DMS153 (cell line): ENCODE measurements at regions not wholly inside any gene's neighbourhood (a gene's known extent, or its start where the extent isn't known, plus 50 kb on each side); places are given as distances from the start of the nearest gene placed in this dataset.

Source experiments
- DNase-seq: peaks from one replicate; lab custom pipeline; 2025; lab: John Stamatoyannopoulos, UW

DNA sequence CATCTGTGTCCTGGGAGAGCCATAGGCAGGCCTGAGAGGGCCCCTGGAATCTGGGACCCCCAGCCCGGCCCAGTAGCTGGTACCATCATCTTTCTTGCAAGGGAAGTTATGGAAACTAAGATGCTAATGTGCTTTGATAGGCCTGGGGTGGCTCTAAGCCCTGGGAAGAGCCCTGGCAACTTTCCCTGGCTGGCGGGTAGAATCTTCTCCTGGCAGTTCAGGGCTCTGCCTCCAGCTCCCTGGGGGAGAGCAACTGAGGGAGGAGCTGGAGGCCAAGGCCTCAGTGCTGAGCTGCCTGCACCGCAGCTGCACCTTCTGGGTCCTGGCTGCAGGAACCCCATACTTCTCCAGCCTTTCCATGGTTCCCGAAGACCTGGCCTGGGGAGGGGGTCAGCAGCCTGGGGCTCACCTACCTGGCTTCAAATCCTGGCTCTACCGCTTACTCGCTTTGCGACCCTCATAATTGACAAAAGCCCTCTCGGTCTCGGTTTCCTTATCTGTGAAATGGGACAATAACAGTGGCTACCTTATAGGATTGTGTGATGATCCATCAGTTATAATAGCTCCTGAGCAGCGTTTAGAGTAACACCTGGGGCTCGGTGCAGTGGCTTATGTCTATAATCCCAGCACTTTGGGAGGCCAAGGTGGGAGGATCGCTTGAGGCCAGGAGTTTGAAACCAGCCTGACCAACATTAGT lies 333.7 kb downstream of the SEC14L1 start:
- DNase-seq = no peak

DNA sequence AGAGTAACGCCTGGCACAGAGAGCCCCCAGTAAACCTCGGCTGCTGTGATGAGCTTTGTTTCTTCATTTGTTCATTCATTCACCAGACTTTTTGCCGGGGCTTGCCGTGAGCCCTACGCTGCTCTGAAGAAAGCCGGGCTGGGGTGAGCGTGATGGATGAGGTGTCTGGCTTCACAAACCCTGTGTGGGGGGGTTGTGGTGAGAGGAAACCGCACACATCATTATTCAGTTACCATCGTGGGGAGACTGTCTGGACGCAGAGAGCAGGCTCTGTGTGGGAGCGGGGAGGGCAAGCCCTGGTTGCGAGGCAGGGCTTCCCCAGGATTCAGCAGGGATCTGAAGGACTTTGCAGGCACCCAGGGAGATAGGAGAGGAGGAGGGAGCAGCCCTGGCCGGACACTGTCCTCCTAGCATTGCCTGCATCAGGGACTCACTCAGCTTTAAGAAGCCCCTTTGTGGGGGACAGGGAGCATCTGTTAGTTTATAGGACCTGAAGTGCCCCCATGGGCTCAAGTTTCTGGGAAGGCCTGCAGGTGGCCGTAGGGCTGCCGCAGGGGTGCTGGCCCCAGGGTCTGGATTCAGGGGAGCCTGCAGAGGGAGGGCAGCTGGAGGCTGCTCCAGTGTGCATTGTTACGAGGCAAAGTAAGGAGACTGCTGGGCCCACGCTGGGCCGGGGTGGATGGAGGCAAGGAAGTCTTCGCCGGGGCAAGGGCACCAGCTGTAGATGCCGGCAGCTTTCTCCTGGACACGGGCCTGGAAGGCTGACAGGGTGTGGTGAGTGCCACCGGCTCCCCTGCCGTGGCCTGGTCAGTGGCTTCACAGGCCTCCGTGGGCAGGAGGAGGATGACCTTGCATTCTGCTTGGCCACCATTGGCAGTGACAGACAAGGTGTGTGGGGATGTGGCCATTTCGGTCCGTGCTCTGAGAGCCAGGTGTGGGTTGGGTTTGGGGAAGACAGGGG lies 334.5 kb downstream of the SEC14L1 start:
- DNase-seq = no peak

DNA sequence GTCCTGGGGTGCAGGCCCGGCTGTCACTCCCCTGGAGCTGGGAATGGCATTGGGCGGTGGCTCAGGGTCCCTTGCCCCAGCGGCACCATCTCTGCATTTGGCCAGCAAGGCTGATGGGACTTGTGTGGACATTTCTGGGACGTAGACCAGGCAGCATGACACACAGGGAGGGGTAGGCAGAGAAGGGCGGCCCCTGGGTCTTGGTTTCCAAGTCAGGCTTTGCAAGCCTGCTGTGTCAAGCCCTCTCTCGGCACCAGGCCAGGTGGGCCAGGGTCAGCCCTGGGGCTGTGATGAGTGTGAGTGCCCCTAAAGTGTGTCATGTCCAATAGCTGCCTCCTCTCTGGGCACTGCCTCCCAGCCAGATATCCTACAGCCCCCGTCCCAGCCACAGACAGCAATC lies 335.2 kb downstream of the SEC14L1 start:
- no peak for DNase-seq

DNA sequence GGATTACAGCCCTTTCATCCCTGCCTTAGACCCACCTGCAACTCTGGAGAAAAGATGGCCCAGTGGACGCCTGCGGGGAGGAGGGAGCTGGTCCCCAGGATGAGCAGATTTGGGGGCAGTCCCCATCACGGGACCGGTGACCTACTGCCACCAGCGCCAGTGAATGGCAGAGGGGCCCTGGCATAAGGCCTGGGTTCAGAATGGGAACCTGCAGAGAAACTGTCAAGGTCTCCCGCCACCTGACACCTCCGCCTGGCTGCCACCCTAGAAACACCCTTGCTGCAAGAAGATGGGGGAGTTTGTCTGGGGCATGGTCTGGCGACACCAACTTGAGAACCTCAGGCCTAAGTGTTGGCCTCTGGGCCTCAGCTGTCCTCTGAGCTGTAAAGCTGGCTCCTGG lies 335.7 kb downstream of the SEC14L1 start:
- DNase-seq = no peak

DNA sequence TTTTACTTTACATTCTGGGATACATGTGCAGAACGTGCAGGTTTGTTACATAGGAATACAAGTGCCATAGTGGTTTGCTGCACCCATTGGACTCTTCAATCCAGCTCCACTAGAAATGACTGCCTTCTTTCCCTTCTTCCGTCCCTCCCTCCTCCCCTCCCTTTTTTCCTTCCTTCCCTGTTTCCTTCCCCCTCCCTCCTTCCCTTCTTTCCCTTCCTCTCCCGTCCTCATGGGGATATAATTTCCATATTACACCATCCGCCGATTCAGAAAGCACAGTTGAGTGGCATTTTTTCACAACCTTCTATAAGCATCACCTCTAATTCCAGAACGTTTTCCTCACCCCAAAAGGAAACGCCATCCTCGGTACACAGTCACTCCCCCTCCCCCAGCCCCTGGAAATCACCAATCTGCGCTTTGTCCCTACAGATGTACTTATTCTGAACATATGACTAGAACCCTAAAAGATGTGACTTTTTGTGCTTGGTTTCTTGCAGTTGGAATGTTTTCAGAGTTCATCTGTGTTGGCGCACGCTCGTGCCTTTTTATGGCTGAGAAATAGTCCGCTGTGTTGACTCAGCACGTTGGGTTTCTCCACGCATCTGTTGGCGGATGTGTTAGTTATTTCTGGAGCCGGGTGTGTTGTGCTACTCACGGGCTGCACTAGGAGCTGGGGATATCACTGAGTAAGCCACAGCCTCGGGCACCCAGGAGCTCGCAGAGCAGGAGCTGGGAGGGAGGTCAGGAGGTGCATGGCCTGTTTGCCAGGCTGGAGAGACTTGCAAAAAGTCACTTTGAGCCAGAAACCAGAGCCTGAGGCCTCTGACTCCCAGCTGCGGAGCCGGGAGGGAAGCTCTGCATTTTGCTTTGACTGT lies 336.4 kb downstream of the SEC14L1 start:
- DNase-seq = no peak

DNA sequence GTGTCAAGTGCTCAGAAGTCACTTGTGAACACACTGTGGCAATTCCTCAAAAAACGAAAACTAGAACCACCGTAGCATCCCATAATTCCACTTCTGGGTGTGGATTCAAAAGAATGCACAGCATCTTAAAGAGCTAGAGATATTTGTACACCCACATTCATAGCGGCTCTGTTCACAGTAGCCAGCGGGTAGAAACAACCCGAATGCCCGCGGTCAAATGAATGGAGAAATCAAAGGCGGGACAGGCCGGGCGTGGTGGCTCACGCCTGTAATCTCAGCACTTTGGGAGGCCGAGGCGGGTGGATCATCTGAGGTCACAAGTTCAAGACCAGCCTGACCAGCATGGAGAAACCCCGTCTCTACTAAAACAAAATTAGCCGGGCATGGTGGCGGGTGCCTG lies 337.5 kb downstream of the SEC14L1 start:
- DNase-seq = no peak

DNA sequence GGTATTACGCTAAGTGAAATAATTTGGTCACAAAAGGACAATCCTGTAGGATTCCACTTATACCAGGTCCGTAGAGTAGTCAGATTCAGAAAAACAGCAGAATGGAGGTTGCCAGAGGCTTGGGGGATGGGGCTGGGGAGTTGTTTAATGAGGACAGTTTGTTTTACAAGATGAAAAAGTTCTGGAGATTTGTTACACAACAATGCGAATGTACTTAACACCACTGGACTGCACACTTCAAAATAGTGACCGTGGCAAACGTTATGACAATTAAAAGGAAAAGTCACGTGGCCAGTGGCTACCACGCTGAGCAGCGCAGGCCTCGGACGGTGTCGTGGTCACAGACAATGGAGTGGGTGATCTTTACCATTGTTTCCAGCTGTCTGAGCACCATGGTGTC lies 338.1 kb downstream of the SEC14L1 start:
- DNase-seq = no peak

DNA sequence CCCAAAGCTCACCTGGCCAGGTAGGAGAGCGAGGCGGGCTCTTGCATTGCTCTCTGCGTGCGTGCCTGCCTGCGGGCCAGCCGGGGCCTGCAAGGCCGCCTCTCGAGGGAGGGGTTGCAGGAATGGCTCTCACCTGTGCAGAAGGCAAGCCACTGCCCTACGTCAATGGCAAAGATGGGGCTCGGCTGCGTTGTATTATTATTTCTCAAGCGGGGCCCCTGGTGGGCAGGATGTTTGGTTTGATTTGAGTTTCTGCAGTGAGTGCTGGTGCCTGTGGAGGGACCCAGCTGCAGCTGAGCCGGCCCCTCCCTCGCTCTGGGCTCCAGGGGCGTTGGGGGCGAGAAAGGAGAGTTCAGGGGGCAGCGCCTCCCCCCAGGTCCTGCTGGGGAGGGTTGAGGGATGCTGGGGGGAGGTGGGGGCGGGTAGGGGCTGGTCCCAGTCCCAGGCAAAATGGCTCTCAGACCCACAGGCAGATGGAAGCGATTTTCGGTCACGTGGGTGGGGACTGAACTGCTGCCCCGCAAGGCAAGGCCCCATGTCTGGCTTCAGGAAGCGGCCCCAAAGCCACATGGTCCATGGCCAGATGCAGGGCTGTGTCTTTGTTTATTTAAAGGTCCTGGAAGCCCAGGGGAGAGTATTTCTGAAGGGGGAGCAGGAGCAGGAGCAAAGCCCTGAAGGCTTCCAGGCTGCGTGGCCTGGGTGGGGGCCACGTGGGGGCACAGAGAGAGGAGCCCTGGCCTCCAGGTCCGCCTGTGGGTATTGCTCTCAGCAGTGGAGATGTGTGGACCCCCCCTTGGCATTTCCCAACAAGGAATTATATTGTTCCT lies 338.8 kb downstream of the SEC14L1 start:
- no peak for DNase-seq

DNA sequence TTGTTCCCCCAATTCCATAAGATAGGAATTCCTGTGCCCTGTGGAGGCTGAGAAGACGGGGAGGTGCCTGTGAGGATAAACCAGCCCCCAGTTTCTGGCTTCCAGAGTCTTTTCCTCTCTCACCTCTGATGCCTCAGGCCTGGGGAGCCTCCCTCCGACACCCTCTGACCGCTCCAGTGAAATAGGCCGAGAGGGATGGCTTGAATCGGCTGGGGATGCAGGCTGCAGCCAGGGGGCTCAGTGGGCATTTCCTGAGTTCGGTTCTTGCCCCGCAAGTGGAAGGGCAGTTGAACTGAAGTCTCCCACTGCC lies 339.4 kb downstream of the SEC14L1 start:
- no peak for DNase-seq

DNA sequence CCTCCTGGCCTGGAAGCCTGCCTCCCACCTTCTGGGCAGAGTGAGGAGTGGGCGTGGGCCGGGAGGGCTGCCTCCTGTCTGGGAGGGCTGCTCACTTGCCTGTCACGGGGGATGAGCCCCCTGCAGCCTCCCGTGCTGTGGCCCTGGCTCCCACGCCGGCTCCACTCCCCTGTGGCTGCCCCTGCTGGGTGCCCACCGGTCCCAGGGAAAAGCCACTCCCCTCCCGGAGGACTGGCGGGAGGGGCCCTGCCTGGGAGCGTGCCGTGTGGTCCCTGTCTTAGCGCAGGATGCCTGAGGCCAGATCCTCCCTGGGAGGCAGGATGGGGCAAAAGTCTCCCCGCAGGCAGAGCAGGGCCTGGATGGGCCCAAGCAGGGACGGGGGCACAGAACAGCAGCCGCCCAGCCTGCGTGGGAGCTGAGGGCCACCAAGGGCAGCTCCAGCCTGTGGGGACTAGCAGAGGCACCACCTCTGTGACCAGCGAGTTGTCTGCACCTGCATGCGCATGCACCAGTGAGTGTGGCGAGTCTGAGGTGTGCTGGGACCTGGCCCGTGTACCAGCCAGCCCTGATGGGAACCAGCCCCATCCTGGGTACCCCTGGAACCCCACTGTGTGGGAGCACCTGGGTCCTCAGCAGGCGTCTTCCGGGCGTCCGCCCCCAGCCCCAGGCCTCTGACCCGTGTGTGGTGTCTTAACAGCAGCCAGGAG lies 339.9 kb downstream of the SEC14L1 start:
- DNase-seq = no peak

DNA sequence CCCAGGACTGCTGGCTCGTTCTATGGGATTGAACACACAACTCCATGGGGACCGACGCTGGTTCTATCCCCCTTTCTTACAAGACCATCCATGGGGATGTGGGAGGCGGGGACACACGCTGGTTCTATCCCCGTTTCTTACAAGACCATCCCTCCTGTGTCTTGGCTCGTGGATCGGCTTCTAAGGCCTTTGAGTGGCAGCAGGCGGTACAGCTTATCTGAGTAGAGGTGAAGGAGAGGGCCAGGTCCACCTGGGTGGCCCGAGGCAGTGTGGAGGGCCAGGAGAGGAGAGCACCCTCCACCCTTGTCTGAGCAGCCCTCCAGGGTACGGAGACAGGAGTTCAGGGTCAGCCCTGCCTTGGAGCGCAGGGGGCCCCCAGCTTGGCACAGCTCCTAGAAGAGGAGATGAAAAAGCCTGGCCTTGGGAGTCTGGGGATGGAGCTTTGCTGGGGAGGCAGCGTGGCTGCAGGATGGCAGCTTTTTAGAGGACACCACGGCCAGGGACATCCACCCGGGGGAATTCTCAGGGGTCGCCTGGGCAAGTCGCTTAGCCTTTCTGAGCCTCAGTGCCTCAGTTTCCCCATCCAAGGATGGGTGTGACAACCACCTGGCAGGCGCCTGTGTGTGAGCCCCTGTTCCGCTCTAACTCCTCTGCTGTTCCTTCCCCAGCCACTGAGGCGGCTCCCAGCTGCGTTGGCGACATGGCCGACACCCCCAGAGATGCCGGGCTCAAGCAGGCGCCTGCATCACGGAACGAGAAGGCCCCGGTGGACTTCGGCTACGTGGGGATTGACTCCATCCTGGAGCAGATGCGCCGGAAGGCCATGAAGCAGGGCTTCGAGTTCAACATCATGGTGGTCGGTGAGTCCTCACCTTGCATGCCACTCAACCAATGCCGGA lies 341.0 kb downstream of the SEC14L1 start:
- DNase-seq = no peak

DNA sequence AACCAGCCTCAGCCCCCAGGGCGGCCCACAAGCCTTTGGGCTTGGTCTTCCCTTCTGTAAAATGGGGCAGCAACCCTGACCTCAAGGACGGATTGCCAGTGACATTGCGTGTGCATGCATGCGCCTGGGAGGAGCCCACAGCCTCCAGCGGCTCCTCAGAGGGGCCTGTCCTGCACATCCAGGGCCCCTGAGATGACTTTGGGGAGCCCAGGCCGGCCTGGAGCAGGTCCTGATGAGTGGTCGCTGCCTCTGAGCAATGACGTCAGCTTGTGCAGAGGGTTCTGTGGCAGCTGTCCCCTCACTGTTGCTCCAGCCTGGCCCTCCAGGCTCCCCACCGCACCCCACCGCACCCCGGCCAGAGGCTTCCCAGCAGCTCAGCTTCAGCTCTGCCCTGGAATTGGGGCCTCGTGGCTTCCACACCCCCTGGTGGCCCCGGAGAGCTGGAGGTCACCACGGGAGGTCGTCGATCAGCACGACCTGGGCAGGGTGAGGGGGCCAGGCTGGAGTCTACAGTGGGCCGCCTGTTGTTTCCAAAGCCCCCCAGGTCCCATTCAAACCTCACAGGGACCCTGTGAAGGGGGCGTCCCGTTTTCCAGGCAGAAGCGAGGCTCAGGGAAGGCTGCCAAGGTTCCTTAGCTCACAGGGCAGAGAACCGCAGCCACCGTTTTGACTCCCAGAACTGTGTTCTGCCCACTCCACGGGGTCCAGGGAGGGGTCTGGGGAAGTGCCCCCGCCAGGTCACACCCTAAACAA lies 341.8 kb downstream of the SEC14L1 start:
- DNase-seq = no peak

DNA sequence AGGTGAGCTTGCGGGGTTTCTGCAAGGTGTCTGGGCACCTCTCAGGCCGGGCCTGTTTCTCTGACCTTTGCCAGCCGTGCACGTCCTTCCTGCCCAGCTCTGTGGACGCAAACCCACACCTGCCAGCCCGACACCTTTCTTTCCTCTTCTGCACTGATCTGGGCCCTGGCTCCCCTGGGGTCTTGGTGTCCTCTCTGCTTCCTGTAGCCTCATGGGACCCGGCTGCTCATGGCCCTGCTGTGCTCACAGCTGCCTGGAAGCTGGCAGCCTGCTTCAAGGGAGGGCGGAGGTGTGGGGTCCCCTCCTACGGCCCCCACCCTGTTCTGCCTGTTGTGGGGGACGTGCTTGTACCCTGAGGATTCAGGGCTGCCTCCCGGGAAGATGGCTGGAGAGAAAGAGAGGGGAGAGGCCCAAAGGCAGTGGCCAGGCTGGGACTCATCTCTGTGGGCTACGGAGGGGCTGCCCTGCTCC lies 342.4 kb downstream of the SEC14L1 start:
- DNase-seq = no peak

DNA sequence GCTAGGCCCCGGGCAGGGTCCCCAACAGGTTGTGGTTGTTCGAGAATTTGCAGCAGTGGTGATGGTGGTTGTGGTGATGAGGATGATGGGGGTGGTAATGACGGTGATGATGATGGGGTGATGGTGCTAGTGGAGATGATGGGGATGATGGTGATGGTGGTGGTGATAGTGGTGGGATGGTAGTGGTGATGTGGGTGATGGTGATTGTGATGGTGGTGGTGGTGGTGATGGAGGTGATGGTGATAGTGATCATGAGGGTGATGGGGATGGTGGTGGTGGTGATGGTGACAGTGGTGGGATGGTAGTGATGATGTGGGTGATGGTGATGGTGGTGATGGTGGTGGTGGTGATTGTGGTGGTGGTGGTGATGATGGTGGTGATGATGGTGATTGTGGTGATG lies 343.3 kb downstream of the SEC14L1 start:
- DNase-seq = no peak

DNA sequence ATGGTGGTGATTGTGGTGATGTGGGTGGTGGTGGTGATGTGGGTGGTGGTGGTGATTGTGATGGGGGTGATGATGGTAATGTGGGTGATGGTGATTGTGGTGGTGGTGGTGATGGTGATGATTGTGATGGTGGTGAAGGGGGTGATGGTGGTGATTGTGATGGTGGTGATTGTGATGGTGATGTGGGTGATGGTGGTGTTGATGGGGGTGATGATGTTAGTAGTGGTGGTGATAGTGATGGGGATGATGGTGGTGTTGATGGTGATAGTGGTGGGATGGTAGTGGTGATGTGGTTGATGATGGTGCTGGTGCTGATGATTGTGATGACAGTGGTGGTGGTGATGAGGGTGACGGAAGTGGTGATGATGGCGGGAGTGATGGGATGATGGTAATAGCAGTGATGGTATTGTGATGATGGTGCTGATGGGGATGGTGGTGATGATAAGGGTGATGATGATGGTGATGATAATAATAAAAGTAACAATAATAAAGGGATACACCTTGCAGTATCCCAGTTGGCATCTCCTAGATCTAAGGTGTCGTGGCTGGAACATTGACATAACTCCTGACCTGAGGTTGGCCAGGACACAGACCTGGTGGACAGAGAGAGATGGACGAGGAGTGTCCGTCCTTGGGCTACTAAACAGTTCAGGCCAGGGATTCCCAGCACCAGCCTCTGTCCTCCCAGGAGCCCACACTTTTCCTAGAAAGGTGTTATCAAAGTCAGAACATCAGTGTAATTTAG lies 344.5 kb downstream of the SEC14L1 start:
- no peak for DNase-seq

DNA sequence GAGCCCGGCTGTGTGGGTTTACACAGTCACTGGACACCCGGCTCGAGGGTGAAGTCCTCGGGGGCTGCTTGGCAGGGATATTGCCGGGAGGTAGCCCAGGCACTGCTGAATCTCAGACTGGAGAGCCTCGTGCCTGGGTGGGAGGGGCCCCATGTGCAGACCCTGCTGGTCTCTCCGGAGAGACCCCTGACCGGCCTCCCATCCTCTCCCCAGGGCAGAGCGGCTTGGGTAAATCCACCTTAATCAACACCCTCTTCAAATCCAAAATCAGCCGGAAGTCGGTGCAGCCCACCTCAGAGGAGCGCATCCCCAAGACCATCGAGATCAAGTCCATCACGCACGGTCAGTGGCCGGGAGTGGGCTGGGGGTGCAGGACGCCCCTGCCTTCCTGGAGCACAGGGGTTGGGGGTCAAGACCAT lies 346.5 kb downstream of the SEC14L1 start:
- no peak for DNase-seq

DNA sequence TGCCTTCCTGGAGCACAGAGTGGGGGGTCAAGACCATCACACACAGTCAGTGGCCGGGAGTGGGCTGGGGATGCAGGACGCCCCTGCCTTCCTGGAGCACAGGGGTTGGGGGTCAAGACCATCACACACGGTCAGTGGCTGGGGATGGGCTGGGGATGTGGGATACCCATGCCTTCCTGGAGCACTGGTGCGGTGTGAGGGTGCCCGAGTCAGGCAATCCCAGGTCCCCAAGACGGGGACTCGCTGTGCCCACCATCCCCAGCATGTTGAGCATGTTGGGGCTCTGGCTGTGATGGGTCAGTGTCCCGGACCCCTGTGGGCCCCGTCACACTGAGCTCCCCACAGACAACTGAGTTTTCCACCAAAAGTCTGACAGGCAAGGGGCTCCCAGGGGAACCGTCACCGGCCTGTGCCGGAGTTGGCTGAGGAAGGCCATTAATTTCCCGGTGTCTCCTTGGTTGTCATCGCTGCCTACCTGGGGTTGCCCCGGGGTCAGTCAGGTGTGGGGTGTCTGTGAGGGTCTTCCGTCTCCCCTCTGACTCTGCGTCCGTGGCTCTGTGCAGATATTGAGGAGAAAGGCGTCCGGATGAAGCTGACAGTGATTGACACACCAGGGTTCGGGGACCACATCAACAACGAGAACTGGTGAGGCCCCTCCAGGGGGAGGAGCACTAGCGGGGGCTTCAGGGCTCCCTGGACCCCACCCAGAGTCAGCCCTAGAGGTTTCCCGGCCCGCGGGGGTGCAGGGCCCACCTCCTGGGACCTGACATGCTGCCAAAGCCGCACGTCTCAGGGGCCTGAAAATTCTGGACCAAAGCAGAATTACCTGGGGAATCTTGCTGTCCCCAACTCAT lies 347.1 kb downstream of the SEC14L1 start:
- DNase-seq = no peak
